HFFc6 (cell line): ENCODE measurements at regions not wholly inside any gene's neighbourhood (a gene's known extent, or its start where the extent isn't known, plus 50 kb on each side); places are given as distances from the start of the nearest gene placed in this dataset.

Experiments
- DNase-seq: peaks from one replicate; pipeline ENCODE4 v3.0.0-alpha.2; 2018
- H3K27ac Mint-ChIP-seq: 2 replicates; pipeline ENCODE4 v1.8.0; 2020; ENCODE audit warnings: mild to moderate bottlenecking, mixed read lengths
- H3K27me3 Mint-ChIP-seq: 2 replicates; pipeline ENCODE4 v1.8.0; 2021; ENCODE audit warnings: mild to moderate bottlenecking, moderate library complexity, mixed read lengths; ENCODE audit not compliant: insufficient read depth
- H3K36me3 Mint-ChIP-seq: 2 replicates; pipeline ENCODE4 v1.8.0; 2021; ENCODE audit warnings: low read depth, mixed read lengths
- H3K4me1 Mint-ChIP-seq: 2 replicates; pipeline ENCODE4 v1.8.0; 2020; ENCODE audit warnings: low read depth, mixed read lengths
- H3K4me3 Mint-ChIP-seq: 2 replicates; pipeline ENCODE4 v1.8.0; 2020; ENCODE audit warnings: mild to moderate bottlenecking, moderate library complexity, mixed read lengths
- H3K9me3 Mint-ChIP-seq: 2 replicates; pipeline ENCODE4 v1.8.0; 2020; ENCODE audit warnings: mild to moderate bottlenecking, mixed read lengths
- CTCF ChIP-seq: fragments of 200-600 bp; sonication (generic); IDR thresholded peaks from 2 replicates; pipeline ENCODE4 v1.5.0; 2021; ENCODE audit warnings: antibody characterized with exemption, mild to moderate bottlenecking

GRCh38 chr4:114296126-114296525 lies 302.5 kb upstream of the UGT8 start:
- TF ChIP-seq CTCF = no peak
- H3K4me3 Mint-ChIP-seq = no peak overlapping the region
- H3K9me3 Mint-ChIP-seq = peaks cover 12% of the 10 kb centered on the region
- no peak for DNase-seq
- H3K27me3 Mint-ChIP-seq = no peaks in the 10 kb centered on the region
- no peaks in the 10 kb centered on the region for H3K4me1 Mint-ChIP-seq
- peaks cover 15% of the 10 kb centered on the region for H3K36me3 Mint-ChIP-seq
- no peak overlapping the region for H3K27ac Mint-ChIP-seq

DNA sequence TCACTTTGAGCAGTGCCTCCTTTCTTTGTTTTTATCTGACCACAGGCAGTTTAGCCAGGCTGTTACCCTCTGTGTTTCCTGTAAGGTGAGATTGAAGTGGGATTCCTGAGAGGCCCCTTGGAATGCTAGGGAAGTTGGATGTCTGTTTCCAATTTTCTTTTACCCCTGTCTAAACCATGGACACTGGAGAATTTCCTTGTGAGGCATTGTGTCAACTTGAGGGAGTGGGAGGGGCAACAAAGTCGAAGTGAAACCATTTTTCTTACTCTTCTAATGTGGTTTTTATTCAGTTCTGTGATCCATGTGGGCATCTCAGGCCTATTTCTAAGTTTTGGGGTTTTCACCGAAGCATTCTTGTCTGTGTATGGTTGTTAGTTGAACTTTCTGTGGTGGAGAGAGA lies 296.1 kb upstream of the UGT8 start:
- no peaks in the 10 kb centered on the region for H3K36me3 Mint-ChIP-seq
- no peak for DNase-seq
- no peak for TF ChIP-seq CTCF
- peak overlapping the region; percentile 62; the same call in 1 of the 2 replicates for H3K27ac Mint-ChIP-seq
- peak overlapping the region; percentile 71 for H3K4me3 Mint-ChIP-seq
- H3K9me3 Mint-ChIP-seq = no peaks in the 10 kb centered on the region
- peaks cover 16% of the 10 kb centered on the region for H3K4me1 Mint-ChIP-seq
- no peaks in the 10 kb centered on the region for H3K27me3 Mint-ChIP-seq

DNA sequence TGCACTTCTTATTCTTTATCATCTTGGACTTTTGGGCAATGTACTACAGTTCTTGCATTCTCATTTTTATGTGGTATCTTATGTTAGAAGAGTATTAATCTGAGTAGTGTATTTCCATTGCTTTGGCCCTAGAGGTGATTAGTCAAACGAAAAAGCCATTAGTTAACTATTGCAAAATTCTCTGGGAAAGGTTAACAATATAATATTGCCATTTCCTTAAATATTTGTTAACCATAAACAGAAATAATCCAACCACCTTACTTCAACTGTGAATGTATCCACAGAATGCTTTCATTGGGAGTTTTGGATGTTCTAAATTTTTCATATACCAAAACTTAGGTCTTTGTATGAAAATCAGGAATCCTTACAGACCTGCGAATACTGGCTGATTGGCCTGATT lies 294.6 kb upstream of the UGT8 start:
- Mint-ChIP-seq H3K4me3 (no peak overlapping the region), H3K4me1 (peaks cover 16% of the 10 kb centered on the region), H3K27me3 (no peaks in the 10 kb centered on the region), H3K27ac (no peak overlapping the region), H3K9me3 (no peaks in the 10 kb centered on the region), H3K36me3 (no peaks in the 10 kb centered on the region)
- no peak for DNase-seq
- TF ChIP-seq CTCF = no peak

DNA sequence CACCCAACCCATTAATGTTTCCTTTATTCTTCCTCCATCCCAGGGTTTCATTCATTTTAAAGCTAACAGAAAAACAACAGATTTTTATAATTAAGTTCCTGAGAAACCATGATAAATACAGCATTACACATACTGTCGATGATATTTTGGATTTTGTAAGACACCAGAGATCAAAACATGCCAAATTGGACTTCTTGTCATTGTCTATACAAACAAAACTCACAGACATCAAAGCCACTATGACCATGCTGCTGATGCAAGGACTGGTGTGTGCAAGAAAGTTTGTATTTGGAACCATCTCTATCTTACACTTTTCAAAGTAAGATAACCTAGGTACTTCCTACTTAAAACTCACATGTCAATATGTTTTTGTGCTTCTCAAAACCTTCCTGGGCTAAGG lies 294.0 kb upstream of the UGT8 start:
- no peak for TF ChIP-seq CTCF
- Mint-ChIP-seq H3K4me1 (peaks cover 16% of the 10 kb centered on the region), H3K27ac (no peak overlapping the region), H3K9me3 (no peaks in the 10 kb centered on the region), H3K27me3 (no peaks in the 10 kb centered on the region), H3K36me3 (no peaks in the 10 kb centered on the region), H3K4me3 (no peak overlapping the region)
- no peak for DNase-seq

DNA sequence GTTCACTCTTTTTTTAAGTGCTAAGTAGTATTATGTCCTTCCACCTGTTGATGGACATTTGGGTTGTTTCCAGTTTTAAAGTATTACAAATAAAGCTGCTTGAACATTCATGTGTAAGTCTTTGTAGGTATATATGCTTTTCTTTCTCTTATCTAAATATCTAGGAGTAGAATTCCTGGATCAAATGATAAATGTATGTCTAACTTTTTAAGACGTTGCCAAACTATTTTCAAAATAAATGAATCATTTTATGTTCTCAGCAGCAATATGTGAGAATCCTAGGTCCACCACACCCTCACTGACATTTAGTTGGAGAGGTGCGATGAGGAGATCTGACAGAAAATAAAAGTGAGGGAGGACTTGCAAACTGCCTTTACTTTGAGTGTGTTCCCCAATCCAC lies 291.7 kb upstream of the UGT8 start:
- H3K36me3 Mint-ChIP-seq = no peaks in the 10 kb centered on the region
- no peak for TF ChIP-seq CTCF

GRCh38 chr4:114310296-114310925 lies 288.2 kb upstream of the UGT8 start:
- Mint-ChIP-seq H3K36me3 (no peaks in the 10 kb centered on the region), H3K9me3 (no peaks in the 10 kb centered on the region), H3K27me3 (no peaks in the 10 kb centered on the region), H3K4me1 (no peaks in the 10 kb centered on the region), H3K27ac (no peak overlapping the region), H3K4me3 (no peak overlapping the region)
- no peak for TF ChIP-seq CTCF
- no peak for DNase-seq

More for the DNA sequence above, 291.7 kb upstream of the UGT8 start:
- no peaks in the 10 kb centered on the region for H3K27me3 Mint-ChIP-seq
- DNase-seq = no peak
- H3K27ac Mint-ChIP-seq = no peak overlapping the region
- H3K4me3 Mint-ChIP-seq = no peak overlapping the region
- peaks cover 16% of the 10 kb centered on the region for H3K4me1 Mint-ChIP-seq
- H3K9me3 Mint-ChIP-seq = no peaks in the 10 kb centered on the region
